GM18502 (cell line): ENCODE measurements at regions not wholly inside any gene's neighbourhood (a gene's known extent, or its start where the extent isn't known, plus 50 kb on each side); places are given as distances from the start of the nearest gene placed in this dataset.
"Not testable (repeated sequence)": the region's sequence is repeated elsewhere in the genome, so short reads cannot be mapped to it uniquely, and the experiment has no call there.

ENCODE experiments used
- ATAC-seq: cut with Tn5 transposase; IDR thresholded peaks from one replicate; pipeline ENCODE4 v1.9.1; 2021; ENCODE audit warnings: mild to moderate bottlenecking; ENCODE audit not compliant: unreplicated experiment, poor library complexity

DNA sequence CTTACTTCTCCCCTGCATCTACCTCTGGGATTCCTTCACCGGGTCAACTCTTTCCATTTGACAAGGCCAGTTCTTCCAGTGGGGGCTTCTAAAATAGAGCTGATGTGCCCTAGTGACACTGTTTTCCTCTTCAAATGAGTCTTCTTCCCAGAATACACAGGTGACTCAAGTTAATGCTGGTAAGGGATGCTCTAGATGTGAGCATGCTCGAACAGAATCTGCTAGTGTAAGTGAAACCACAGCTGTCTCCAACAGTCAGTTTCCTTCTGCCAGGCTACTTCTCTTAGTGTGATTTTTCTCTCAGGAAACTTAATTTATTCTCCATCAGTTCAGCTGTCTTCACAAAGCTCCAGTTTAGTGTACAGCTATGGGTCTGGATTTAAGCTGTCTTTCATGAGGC is 194.9 kb upstream of the C1orf87 start:
- ATAC-seq, result no peak

DNA sequence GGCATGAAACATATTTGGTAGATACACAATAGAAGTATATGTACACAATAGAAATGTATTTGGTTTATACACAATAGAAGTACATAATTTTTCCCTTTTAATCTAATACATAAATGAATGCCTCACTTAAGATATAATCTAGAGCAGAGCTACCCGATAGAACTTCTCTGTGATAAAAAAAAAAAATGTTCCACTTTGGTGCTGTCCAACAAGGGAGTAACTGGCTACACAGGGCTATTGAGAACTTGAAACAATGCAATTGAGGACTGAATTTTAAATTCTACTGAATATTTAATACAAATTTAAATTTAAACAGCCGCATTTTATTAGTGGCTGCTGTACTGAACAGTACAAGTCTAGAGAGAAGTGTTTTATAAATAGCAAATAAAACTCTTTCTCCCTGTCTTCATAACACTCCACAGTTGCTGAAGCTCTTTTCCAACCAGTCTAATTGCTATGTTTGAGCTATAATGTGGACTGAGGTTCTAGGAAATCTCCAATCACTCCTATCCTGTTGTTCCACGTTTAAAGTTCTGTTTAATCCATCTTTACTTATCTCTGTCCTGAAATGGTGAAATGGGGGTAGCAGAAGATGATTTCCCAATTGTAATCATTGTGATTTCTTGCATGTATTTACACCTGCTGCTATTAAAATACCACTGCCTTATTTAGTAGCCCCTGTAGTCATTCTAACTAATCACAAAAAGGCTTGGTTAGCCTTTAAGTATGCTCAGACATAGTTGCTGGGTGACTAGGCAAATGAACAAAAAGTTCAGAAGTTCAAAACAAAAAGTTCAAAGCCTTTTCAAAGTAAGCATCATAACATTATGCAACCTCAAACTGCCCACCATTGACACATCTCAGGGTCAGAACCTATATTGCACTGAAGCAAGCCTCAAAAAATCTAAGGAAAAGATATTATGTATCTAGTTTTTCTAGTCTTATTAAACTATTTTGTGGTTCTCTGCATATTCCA is 192.3 kb upstream of the C1orf87 start:
- ATAC-seq, result no peak

DNA sequence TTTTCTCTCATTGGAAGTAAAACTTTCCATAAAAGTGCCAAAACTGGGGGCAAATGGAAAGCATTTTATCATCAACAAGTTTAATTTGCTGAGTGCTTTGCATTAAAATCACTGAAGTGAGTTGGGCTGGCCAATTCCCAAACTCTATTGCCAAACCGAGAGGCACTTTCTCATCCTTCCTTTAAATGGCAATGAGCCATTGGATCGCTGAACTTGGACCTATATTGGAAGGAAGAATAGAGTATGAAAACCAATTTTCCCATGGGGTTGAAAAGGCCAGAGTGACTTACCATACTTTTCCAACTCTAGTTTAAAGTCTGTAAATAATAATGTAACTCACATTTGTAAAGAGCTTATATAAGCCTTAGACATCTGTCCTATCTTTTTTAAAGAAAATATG is 189.1 kb upstream of the C1orf87 start:
- ATAC-seq, result no peak

DNA sequence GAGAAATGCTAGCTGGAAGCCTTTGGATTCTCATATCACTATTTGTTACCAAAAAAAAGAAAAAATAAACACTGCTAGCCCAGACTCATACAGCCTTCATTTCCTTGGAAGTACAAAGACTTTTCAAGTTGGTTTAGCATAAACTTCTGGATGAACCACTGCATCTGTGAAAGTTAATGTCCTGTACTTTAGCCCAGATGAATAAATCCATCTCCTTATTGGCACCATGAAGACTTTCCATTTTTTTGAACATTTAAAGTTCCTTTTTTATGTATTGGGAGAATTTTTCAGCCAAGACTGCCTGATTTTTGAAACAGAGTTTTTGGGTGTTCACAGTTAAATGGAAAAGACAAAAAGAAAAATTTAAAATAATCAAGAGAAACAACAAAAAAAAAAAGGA is 184.0 kb upstream of the C1orf87 start:
- no peak for ATAC-seq

DNA sequence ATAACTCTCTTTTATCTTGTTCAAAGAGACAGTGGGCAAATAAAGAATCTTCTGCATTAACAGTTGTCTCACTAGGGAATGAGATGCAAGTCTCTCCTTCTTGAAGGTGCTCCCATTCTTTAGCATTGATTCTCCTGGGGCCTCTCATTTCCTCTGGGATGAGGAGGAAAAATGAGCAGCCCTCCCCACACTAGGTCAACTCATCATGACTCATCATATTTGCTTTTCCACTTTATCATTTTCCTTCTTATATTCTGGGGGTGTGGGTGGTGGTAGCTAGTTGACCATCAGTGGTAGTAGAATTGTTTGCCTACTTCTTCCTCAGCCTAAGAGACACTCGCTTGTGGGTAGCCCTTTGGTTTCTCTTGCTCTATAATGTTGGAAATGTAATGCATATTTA is 182.0 kb upstream of the C1orf87 start:
- no peak for ATAC-seq

DNA sequence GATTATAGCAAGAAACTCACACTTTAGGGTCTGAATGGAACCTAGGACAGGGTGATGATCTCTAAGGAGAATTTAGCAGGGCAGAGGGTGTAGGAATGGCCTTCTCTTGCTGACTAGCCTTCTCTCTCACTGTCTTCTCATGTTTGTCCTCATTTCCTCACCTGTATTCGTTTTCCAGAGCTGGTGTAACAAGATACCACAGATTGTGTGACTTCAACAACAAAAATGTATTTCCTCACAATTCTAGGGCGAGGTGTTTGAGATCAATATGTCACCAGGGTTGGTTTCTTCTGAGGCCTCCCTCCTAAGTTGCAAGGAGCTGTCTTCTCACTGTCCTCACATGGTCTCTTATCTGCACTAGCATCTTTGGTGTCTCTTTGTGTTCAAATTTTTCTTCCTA is 177.9 kb upstream of the C1orf87 start:
- ATAC-seq, result no peak

DNA sequence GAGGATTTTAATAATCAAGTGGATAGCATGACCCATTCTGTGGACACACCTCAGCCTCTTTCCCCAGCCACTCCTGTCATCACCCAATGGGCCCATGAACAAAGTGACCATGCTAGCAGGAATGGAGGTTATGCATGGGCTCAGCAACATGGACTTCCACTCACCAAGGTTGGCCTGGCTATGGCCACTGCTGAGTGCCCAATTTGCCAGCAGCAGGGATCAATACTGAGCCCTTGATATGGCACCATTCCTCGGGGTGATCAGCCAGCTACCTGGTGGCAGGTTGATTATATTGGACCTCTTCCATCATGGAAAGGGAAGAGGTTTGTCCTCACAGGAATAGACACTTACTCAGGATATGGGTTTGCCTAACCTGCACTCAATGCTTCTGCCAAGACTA is 173.9 kb upstream of the C1orf87 start:
- not testable (repeated sequence) for ATAC-seq

DNA sequence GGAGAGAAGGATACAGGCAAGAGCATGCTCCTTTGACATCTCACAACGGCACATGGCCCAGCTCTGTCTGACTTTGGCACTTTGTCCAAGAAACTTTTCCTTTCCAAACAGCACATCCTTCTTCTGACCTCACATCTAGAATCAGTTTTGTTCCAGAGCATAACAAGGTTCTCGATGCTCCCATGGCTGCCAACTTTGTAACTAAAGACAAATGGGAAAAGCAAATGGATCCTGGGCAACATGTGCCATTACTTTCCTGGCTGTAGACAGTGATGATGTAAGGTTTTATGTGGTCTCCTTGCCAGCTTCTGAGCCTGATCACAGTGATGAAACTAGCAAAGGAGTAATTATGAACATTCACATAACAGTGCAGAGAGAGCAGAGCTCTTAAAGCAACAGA is 171.8 kb upstream of the C1orf87 start:
- ATAC-seq, result no peak

DNA sequence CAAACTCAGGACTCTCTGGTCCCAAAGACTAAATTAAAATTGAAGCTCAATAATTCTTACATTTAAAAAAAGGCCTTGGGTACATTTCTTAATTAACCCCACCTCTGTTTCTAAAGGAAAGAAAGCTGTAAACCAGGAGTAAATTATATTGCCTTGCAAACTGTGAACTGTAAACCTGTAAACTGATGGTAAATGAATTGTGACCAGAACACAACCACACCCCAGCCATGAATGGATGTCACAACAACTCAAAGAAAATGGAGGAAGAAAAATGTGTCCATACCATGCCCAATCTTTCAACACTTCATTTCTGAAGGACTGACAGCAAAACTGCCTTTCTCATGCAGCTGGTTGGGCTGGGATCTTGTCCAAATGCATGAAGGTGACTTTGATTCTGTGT is 171.3 kb upstream of the C1orf87 start:
- ATAC-seq, result no peak

DNA sequence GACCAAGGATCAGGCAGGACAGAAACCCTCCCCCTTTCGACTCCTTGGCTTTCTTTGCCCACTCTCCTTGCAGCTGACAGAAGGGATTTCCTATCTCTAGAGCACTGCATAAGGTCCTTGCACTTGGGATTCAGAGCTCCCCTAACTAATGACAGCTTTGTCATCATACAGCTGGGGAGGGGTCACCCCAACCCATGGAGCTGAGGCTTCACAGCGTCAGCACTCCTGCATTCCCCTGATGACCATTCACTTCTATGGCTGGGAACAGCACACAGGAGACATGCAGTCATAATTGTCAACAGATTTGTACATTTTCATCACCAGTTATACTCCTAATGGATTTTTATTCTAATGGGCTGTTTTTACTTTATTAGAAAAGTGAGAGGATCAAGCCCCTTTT is 161.7 kb upstream of the C1orf87 start:
- ATAC-seq, result no peak

DNA sequence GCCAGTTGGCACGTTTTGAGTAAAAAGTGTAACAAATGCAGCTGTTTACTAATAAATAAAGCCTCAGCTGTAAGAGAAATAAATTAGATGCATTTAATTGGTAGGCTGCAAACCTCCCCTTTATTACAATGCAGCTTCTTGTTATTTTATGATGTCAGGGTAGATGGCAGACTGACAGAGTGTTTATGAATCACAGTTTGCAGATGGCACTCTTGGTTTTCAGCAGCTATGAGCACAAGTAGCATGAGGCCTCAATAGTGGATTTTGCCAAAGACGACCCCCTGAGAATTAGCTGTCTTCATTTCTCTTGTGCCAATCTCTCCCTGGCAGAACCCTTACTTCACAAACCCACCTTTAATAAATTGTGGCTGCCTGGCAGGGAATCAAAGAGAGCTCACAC is 161.2 kb upstream of the C1orf87 start:
- ATAC-seq, result no peak

DNA sequence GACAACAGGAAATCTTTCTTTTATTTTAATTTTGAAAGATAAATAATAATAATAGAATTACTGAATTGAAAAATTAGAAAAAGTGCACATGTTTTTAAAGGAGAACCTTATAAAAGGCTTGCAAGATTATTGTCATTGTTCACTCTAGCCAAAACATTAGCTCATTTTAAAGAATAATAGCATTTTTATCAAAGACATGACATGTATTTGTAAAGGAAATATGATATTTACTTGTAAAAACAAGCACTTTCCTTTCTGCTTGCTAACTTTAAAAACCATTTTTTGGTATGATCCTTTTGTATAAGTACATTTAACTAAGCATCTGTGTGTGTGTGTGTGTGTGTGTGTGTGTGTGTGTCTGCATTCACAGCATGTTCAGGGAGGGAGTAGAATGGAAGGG is 156.3 kb upstream of the C1orf87 start:
- ATAC-seq, result no peak

DNA sequence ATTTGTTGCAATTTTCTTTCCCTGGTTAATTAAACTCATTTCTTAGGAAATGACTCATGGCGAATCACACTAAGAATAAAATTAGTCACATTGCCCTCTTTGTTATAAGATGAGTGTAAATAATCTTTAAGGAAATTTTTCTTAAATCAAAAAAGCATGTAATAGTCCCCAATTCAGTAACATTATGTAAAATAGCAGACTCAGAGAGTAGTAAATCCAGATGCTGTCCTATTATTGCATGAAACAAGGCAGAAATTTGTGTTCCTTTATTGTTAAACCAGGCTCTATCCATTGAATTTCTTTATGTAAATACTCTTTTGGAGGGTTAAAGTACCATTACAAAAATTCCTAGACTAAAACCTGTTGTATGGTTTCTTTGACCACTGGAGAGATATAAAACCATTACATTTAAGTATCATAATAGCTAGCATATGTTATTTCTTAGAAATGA is 154.5 kb upstream of the C1orf87 start:
- no peak for ATAC-seq

DNA sequence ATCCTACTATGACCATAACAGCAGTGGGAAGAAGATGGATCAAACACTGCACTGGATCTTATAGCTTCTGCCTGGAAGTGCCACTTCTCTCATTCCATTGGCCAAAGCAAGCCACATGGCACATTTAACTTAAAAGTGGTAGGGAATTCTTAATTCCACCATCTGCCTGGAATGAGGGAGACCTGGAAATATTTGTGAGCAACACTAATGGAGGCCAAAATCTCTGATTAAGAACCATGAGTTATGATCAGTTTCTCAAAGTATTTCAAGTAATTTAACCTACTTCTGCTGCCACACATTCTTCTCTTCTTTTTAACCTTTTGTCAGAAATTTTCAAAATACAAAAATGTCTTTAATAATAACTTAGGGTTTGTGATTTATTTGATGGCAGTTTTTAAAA is 154.0 kb upstream of the C1orf87 start:
- no peak for ATAC-seq

DNA sequence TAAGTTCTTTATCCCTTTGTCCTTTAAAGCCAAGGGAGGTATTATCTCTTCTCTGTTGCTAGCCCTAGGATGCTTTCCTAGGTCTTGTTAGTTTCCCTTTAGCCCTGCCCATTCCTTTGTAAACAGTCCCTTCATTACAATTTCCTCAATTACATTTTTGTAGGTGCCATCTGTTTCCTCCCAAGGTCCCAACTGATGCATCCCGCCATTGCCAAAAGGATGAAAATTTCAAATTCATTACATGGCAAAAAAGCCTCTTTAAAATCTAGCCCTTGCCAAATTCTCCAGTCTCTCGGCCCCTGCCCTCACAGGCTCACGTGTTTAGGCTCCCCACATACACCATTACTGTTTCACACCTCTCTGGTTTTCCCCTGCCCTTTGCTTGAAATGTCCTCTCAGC is 151.9 kb upstream of the C1orf87 start:
- ATAC-seq, result no peak

DNA sequence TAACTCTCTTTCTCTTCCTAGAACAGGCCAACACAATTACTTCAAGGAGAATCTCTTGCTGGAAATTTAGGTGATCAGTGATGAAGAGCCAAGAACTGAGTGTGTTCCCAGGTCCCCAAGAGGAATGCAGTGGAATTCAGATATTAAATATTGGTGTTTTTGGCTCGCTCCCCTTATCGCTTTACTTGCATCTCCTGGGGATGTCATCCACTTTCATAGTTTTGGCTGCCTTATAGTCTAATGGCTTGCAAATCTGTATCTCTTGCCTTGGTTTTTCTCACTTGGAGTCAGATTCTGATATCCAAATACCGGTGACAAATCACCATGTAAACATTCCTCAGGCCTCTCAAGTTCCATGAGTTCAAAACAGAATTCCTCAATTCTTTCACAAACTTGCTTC is 151.0 kb upstream of the C1orf87 start:
- no peak for ATAC-seq

DNA sequence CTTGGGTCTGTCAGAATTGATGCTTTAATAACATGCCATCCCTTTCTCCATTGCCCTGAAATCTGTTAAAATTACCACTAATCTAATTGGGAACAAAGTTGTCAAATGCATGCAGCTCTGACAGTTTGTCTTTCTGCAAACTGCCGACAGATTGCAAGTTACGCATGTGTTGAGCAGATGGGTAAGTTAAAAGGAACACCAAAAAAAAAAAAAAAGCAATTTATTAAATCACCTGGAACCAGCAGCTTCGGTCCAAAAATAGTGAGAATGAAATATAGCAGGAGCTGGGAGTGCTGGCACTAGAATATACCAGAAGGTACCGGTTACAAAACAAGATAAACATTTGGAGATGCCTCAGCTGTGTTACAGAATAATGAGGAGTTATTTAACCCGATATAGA is 149.6 kb upstream of the C1orf87 start:
- ATAC-seq, result no peak

DNA sequence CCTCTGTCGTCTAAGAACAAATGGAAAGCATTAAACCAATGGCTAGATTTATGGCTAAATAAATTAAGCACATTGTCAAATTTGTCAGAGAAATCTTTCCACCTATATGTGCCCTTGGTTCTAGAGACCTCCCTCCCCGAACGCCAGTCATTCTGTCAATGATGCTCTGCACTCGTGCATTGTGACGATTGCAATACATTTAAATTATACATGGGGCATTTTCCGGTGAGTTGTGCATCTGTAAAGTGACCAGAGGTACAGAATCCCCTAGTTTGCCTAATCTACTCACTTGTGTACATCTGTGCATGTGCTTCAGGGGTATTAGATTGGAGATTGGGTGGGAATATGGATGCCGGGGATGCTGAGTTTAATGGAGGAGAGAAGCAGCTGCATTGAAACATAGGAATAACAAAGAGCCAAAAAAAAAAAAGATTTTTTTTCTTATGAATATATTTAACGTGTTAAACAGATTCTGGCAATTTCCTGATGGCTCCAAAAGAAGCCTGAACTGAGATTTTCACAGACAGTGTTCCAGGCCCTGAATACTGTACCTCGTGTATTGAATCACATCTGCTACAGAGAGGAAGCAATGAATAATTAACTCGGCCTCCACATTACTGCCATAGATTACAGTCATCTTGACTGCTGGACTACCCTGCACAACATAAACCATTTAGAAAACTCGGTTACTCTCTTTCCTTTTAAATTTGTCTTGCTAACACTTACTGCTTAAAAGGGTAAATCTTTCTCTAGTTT is 149.0 kb upstream of the C1orf87 start:
- no peak for ATAC-seq

DNA sequence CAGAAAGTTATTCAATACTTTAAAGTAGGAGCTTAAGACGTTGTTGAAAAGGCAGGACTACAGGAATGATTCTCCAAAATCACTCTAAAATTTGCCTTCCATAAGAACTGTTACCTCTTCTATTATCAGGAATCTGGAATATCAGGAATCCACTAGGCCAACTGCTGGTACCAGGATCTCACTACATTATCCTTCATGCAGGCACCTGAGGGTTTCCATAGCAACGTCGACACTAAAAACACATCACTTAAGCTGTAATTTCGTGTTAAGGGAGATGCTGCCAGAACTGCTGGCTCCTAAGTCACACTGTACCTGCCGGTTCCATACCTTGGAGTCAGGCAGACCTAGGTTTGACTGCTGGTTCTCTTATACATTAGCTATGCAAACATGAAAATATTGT is 139.7 kb upstream of the C1orf87 start:
- ATAC-seq, result no peak

DNA sequence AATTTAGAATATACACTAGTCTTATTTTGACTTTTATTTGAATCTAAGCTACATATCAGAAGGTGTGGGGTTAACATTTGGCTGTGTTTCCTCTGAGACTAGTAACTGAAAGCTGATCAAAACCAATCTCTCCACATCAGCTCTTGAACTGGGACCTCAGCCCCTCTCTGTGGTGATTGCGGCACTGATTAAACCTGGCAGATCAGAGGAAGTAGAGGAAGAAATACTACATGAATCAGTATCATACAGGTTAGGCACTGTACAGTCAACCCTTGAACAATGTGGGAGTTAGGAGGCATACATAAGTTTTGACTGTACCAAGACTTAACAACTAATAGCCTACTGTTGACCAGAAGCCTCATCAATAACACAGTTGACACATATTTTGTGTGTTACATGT is 122.5 kb upstream of the C1orf87 start:
- ATAC-seq, result no peak

DNA sequence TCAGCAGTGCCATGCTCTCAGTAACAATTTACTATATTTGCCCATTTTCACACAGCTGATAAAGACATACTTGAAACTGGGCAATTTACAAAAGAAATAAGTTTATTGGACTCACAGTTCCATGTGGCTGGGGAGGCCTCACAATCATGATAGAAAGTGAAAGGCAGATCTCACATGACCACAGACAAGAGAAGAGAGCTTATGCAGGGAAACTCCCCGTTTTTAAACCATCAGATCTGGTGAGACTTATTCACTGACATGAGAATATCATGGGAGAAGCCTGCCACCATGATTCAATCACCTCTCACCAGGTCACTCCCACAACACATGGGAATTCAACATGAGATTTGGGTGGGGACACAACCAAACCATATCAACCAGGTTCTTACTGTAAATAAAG is 112.1 kb upstream of the C1orf87 start:
- no peak for ATAC-seq

DNA sequence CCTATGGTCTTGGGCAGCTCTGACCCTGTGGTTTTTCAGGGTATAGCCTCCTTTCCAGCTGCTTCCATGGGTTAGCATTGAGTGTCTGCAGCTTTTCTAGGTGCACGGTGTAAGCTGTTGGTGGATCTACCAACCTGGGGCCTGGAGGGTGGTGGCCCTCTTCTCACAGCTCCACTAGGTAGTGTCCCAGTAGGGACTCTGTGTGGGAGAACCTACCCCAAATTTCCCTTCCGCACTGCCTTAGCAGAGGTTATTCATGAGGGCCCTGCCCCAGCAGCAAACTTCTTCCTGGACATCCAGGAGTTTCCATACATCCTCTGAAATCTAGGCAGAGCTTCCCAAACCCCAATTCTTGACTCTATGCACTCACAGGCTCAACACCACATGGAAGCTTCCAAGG is 111.0 kb upstream of the C1orf87 start:
- no peak for ATAC-seq
